Smooth muscle cell (in vitro differentiated cells): ENCODE measurements at regions not wholly inside any gene's neighbourhood (a gene's known extent, or its start where the extent isn't known, plus 50 kb on each side); places are given as distances from the start of the nearest gene placed in this dataset.

ENCODE experiments used
- DNase-seq: peaks from one replicate; lab custom pipeline; 2025; ENCODE audit not compliant: unreplicated experiment; lab: John Stamatoyannopoulos, UW
- H2AFZ ChIP-seq: fragments of 200-600 bp; sonication (generic); 2 replicates; pipeline ENCODE4 v1.6.0; 2016; ENCODE audit warnings: antibody characterized with exemption, low read depth, mild to moderate bottlenecking
- H3F3A ChIP-seq: fragments of 200-600 bp; sonication (generic); 2 replicates; pipeline ENCODE4 v1.6.0; 2017; ENCODE audit warnings: antibody characterized with exemption, low read depth
- H3K27ac ChIP-seq: fragments of 200-600 bp; sonication (generic); 2 replicates; pipeline ENCODE4 v1.5.1; 2016; ENCODE audit warnings: low read depth, mild to moderate bottlenecking
- H3K27me3 ChIP-seq: fragments of 200-600 bp; sonication (generic); 2 replicates; pipeline ENCODE4 v1.6.1; 2016; ENCODE audit warnings: low read depth, mild to moderate bottlenecking
- H3K36me3 ChIP-seq: fragments of 200-600 bp; sonication (generic); 2 replicates; pipeline ENCODE4 v1.5.1; 2016; ENCODE audit warnings: low read depth
- H3K4me1 ChIP-seq: fragments of 200-600 bp; sonication (generic); 2 replicates; pipeline ENCODE4 v1.5.1; 2016; ENCODE audit warnings: low read depth
- H3K4me2 ChIP-seq: fragments of 200-600 bp; sonication (generic); 2 replicates; pipeline ENCODE4 v1.6.0; 2016; ENCODE audit warnings: mild to moderate bottlenecking
- H3K4me3 ChIP-seq: fragments of 200-600 bp; sonication (generic); 2 replicates; pipeline ENCODE4 v1.5.1; 2016; ENCODE audit warnings: mild to moderate bottlenecking
- H3K79me2 ChIP-seq: fragments of 200-600 bp; sonication (generic); 2 replicates; pipeline ENCODE4 v1.6.0; 2016; ENCODE audit warnings: low read depth, mild to moderate bottlenecking
- H3K9ac ChIP-seq: fragments of 200-600 bp; sonication (generic); 2 replicates; pipeline ENCODE4 v1.6.0; 2016; ENCODE audit warnings: low read depth
- H3K9me3 ChIP-seq: fragments of 200-600 bp; sonication (generic); replicated peaks from 2 replicates; pipeline ENCODE4 v1.5.1; 2016; ENCODE audit warnings: low read depth
- H4K20me1 ChIP-seq: fragments of 200-600 bp; sonication (generic); 2 replicates; pipeline ENCODE4 v1.6.0; 2016; ENCODE audit warnings: low read depth
- CTCF ChIP-seq: fragments of 200-600 bp; sonication (generic); IDR thresholded peaks from 2 replicates; pipeline ENCODE4 v1.5.1; 2017; ENCODE audit warnings: borderline replicate concordance, mild to moderate bottlenecking, antibody characterized with exemption; ENCODE audit not compliant: insufficient read depth, poor library complexity, severe bottlenecking
- WGBS: methylation state at CpG from one replicate; pipeline ENCODE4 v1.1.7; 2016; ENCODE audit warnings: low lambda C conversion rate; 5-methylcytosine and 5-hydroxymethylcytosine counted together

GRCh38 chr12:124411953-124412645 lies 117.2 kb downstream of the RFLNA start:
- Histone ChIP-seq H3K9ac (no peak overlapping the region), H2AFZ (no peak overlapping the region), H3K4me2 (no peak overlapping the region), H3K9me3 (no peaks in the 10 kb centered on the region), H4K20me1 (peaks cover 91% of the 10 kb centered on the region), H3F3A (peaks cover 6% of the 10 kb centered on the region), H3K79me2 (peaks cover 56% of the 10 kb centered on the region), H3K27ac (peak overlapping the region; percentile 64), H3K4me1 (peaks cover 13% of the 10 kb centered on the region), H3K36me3 (no peaks in the 10 kb centered on the region), H3K27me3 (no peaks in the 10 kb centered on the region), H3K4me3 (no peak overlapping the region)
- WGBS: 88% methylated on average over 22 of the region's 22 CpGs
- TF ChIP-seq CTCF: no peak
- no peak for DNase-seq

GRCh38 chr12:124411281-124411878 lies 116.5 kb downstream of the RFLNA start:
- H3K4me1 ChIP-seq: peaks cover 13% of the 10 kb centered on the region
- H4K20me1 ChIP-seq: peaks cover 91% of the 10 kb centered on the region
- TF ChIP-seq CTCF: no peak
- peak overlapping the region; percentile 35 for H3K9ac ChIP-seq
- H3K4me2 ChIP-seq: peak overlapping the region; percentile 58
- no peak overlapping the region for H2AFZ ChIP-seq
- 51% methylated on average over 25 of the region's 25 CpGs for WGBS
- no peaks in the 10 kb centered on the region for H3K27me3 ChIP-seq
- peaks cover 6% of the 10 kb centered on the region for H3F3A ChIP-seq
- DNase-seq: peak; percentile 42
- peak overlapping the region; percentile 75 for H3K27ac ChIP-seq
- H3K79me2 ChIP-seq: peaks cover 58% of the 10 kb centered on the region
- no peak overlapping the region for H3K4me3 ChIP-seq
- H3K9me3 ChIP-seq: no peaks in the 10 kb centered on the region
- no peaks in the 10 kb centered on the region for H3K36me3 ChIP-seq

DNA sequence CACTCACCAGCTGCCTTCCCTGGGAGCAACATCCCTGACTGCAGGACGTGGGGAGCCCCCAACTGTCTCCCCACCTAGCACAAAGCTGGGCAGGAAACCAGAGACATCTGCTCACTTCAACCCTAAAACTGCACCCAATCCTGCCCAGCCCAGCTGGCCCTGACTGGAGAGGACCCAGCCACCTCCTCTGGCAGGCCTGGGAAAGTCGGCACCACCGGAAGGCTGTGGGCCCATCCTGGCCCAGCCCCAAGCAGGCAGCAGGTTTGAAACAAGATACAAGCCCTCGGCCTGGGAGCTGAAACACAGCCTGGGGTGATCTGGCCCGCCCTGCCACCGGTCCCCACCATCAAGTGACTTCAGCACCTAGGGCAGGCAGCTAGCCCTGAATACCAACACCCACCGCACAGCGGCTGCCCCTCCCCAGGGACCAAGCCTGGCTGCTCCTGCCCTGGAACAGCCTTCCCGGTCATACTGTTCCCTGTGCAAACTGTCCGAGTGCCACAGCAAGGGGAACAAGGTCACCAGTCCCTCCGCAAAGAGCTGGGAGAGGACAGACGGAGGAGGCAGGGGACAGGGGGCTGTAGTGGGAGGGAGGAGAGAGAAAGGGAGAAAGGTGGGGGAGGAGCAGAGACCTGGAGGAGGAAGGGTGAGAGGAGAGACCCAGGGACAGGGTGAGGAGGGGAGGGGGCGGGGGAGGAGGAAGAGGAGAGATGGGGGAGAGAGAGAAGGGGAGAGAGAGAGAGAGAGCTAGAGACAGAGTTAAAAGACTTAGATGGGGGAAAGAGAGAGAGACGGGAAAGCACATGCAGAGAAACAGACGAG lies 115.7 kb downstream of the RFLNA start:
- Histone ChIP-seq H3K79me2 (peaks cover 58% of the 10 kb centered on the region), H3K4me3 (no peak overlapping the region), H3K27me3 (no peaks in the 10 kb centered on the region), H3F3A (peaks cover 6% of the 10 kb centered on the region), H3K9me3 (no peaks in the 10 kb centered on the region), H3K9ac (peak overlapping the region; percentile 35), H2AFZ (no peak overlapping the region), H3K4me1 (peaks cover 13% of the 10 kb centered on the region), H4K20me1 (peaks cover 91% of the 10 kb centered on the region), H3K4me2 (peak overlapping the region; percentile 58), H3K36me3 (no peaks in the 10 kb centered on the region), H3K27ac (peak overlapping the region; percentile 75)
- no peak for TF ChIP-seq CTCF
- 49% methylated on average over 14 of the region's 15 CpGs for WGBS
- no peak for DNase-seq
